B cell (primary cell): ENCODE measurements at regions not wholly inside any gene's neighbourhood (a gene's known extent, or its start where the extent isn't known, plus 50 kb on each side); places are given as distances from the start of the nearest gene placed in this dataset.

Source experiments
- ATAC-seq: fragments of 200-7000 bp; cut with Tn5 transposase; one replicate; pipeline ENCODE4 v1.10.0; 2021; ENCODE audit warnings: low read depth, mild to moderate bottlenecking, moderate number of reproducible peaks, moderate library complexity
- CTCF ChIA-PET: fragments of 350-600 bp; sonication (Branson Sonifier 250); formaldehyde crosslinking; loops from one replicate; lab custom pipeline; 2021; ENCODE audit warnings: antibody characterized with exemption, inconsistent platforms; lab: Charles Lee
- POLR2A ChIA-PET: fragments of 350-600 bp; sonication (Branson Sonifier 250); formaldehyde crosslinking; loops from one replicate; lab custom pipeline; 2021; ENCODE audit warnings: antibody characterized with exemption; lab: Charles Lee
- DNase-seq: peaks from one replicate; pipeline ENCODE4 v3.0.0; 2013
- H2AFZ ChIP-seq: 2 replicates; pipeline ENCODE4 v1.6.1; 2012; ENCODE audit warnings: mild to moderate bottlenecking, low read depth, low read length; ENCODE audit not compliant: insufficient read depth, poor library complexity, severe bottlenecking
- H3K27ac ChIP-seq, 2 donors: 1 replicate in 1 of 2; 2 replicates in 1 of 2; pipeline ENCODE4 v1.5.1; 2012 to 2013; ENCODE audit warnings: low read length in 2 of 2, mild to moderate bottlenecking in 2 of 2, moderate library complexity in 1 of 2
- H3K27me3 ChIP-seq, 4 experiments: fragments of 200-600 bp in 1 of 4; sonication (generic) in 1 of 4; replicated peaks in 1 of 4; 1 replicate in 2 of 4; 2 replicates in 2 of 4; pipeline versions ENCODE4 v1.6.1 to v1.7.0; 2013 to 2016; ENCODE audit warnings: low read length in 3 of 4, mild to moderate bottlenecking in 2 of 4, mixed read lengths in 1 of 4, moderate library complexity in 1 of 4; ENCODE audit not compliant: insufficient read depth in 4 of 4, control insufficient read depth in 3 of 4; ENCODE audit errors: control extremely low read depth in 1 of 4
- H3K36me3 ChIP-seq, 2 experiments: replicated peaks in 1 of 2; 1 replicate in 1 of 2; 2 replicates in 1 of 2; pipeline versions ENCODE4 v1.6.1 to v1.7.1; 2013; ENCODE audit warnings: low read length in 1 of 2; ENCODE audit not compliant: insufficient read depth in 2 of 2, control insufficient read depth in 1 of 2; ENCODE audit errors: control extremely low read depth in 1 of 2, extremely low read depth in 1 of 2
- H3K4me1 ChIP-seq, 2 donors: fragments of 200-600 bp in 1 of 2; sonication (generic) in 1 of 2; 1 replicate in 1 of 2; 2 replicates in 1 of 2; pipeline versions ENCODE4 v1.5.1 to v1.6.1; 2013 to 2017; ENCODE audit warnings: low read length in 2 of 2; ENCODE audit not compliant: control insufficient read depth in 2 of 2, insufficient read depth in 2 of 2
- H3K4me2 ChIP-seq: replicated peaks from 2 replicates; pipeline ENCODE3; 2012; ENCODE audit warnings: mild to moderate bottlenecking, low read depth, low read length; ENCODE audit not compliant: poor library complexity, severe bottlenecking
- H3K4me3 ChIP-seq, 5 experiments: fragments of 200-600 bp in 1 of 5; sonication (generic) in 1 of 5; 1 replicate in 3 of 5; 2 replicates in 2 of 5; pipeline versions ENCODE4 v1.5.1 to v1.7.0; 2011 to 2016; ENCODE audit warnings: low read length in 4 of 5, mild to moderate bottlenecking in 4 of 5, low read depth in 2 of 5, control low read depth in 1 of 5, moderate library complexity in 1 of 5; ENCODE audit not compliant: insufficient read depth in 1 of 5; ENCODE audit errors: control extremely low read depth in 1 of 5, extremely low read depth in 1 of 5
- H3K79me2 ChIP-seq: fragments of 200-600 bp; sonication (generic); one replicate; pipeline ENCODE4 v1.6.0; 2016; ENCODE audit warnings: low read length; ENCODE audit not compliant: control insufficient read depth, insufficient read depth
- H3K9ac ChIP-seq: fragments of 200-600 bp; sonication (generic); 2 replicates; pipeline ENCODE4 v1.6.1; 2017; ENCODE audit warnings: mild to moderate bottlenecking, low read length, moderate library complexity
- H3K9me3 ChIP-seq, 3 donors: one replicate each; pipeline versions ENCODE4 v1.6.1 to v1.7.1; 2013; ENCODE audit warnings: low read length in 2 of 3; ENCODE audit not compliant: control insufficient read depth in 2 of 3, insufficient read depth in 1 of 3; ENCODE audit errors: control extremely low read depth in 1 of 3
- H4K20me1 ChIP-seq: 2 replicates; pipeline ENCODE4 v1.6.0; 2012; ENCODE audit warnings: mild to moderate bottlenecking, low read length; ENCODE audit not compliant: insufficient read depth, control insufficient read depth, poor library complexity, severe bottlenecking
- H3K27ac Mint-ChIP-seq: one replicate; pipeline ENCODE4 v1.8.0; 2021; ENCODE audit warnings: mixed read lengths
- H3K27me3 Mint-ChIP-seq: one replicate; pipeline ENCODE4 v1.8.0; 2021; ENCODE audit warnings: mixed read lengths
- H3K4me1 Mint-ChIP-seq: one replicate; pipeline ENCODE4 v1.8.0; 2021; ENCODE audit warnings: mixed read lengths
- H3K4me3 Mint-ChIP-seq: one replicate; pipeline ENCODE4 v1.8.0; 2021; ENCODE audit warnings: mixed read lengths
- H3K9me3 Mint-ChIP-seq: one replicate; pipeline ENCODE4 v1.8.0; 2022; ENCODE audit warnings: mixed read lengths; ENCODE audit not compliant: insufficient read depth
- EZH2 ChIP-seq: IDR thresholded peaks from 2 replicates; pipeline ENCODE4 v1.6.1; 2012; ENCODE audit warnings: borderline replicate concordance, low read depth, mild to moderate bottlenecking, moderate library complexity, low read length; ENCODE audit not compliant: insufficient read depth, poor library complexity, severe bottlenecking
- WGBS: methylation state at CpG from one replicate; pipeline ENCODE4 v1.1.5; 2013; ENCODE audit warnings: missing lambda C conversion rate; ENCODE audit not compliant: insufficient coverage; 5-methylcytosine and 5-hydroxymethylcytosine counted together
- intact Hi-C: fragments of 100-400 bp; cut with micrococcal nuclease; formaldehyde crosslinking; loops from one replicate; pipeline ENCODE4 v1.10.0; 2022
- TF ChIP-seq, protein P1 (sequence below): fragments of 200-600 bp; IDR thresholded peaks from one replicate; pipeline ENCODE4 v1.8.0; 2022; ENCODE audit warnings: antibody characterized with exemption, mild to moderate bottlenecking

DNA sequence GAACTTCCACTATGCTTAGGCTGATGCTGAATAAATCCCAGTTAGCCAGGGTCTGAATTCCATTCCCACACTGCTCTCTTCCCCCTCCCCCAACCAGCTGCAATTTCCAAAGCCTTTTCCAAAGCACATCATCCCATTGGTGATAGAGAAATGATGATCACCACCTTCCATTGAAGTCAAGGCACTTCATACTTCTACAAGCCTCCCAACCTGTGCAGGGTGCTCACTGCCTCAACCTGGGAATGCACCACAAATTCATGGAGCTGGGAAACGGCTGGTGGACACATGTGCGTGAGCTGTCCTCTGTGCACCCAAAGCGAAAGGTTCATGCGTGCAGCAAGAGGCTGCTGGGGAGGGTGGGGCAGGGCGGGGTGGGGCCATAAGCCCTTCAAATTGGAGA is 302.7 kb upstream of the IRX3 start:
- no peaks in the 10 kb centered on the region for H4K20me1 ChIP-seq
- no peak overlapping the region for H3K4me2 ChIP-seq
- H3K4me1 Mint-ChIP-seq = no peaks in the 10 kb centered on the region
- H3K27ac ChIP-seq = no peak overlapping the region
- TF ChIP-seq, protein P1, sequence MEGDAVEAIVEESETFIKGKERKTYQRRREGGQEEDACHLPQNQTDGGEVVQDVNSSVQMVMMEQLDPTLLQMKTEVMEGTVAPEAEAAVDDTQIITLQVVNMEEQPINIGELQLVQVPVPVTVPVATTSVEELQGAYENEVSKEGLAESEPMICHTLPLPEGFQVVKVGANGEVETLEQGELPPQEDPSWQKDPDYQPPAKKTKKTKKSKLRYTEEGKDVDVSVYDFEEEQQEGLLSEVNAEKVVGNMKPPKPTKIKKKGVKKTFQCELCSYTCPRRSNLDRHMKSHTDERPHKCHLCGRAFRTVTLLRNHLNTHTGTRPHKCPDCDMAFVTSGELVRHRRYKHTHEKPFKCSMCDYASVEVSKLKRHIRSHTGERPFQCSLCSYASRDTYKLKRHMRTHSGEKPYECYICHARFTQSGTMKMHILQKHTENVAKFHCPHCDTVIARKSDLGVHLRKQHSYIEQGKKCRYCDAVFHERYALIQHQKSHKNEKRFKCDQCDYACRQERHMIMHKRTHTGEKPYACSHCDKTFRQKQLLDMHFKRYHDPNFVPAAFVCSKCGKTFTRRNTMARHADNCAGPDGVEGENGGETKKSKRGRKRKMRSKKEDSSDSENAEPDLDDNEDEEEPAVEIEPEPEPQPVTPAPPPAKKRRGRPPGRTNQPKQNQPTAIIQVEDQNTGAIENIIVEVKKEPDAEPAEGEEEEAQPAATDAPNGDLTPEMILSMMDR = no peak
- TF ChIP-seq EZH2 = no peak
- no peak overlapping the region for H3K27ac Mint-ChIP-seq
- H3K4me3 ChIP-seq = no peak overlapping the region
- CTCF ChIA-PET = no interaction called here
- no peak overlapping the region for H2AFZ ChIP-seq
- peaks cover 24% of the 10 kb centered on the region for H3K27me3 Mint-ChIP-seq
- no peaks in the 10 kb centered on the region for H3K36me3 ChIP-seq
- H3K9me3 Mint-ChIP-seq = peaks cover 8% of the 10 kb centered on the region
- no peaks in the 10 kb centered on the region for H3K27me3 ChIP-seq
- ATAC-seq = no peak
- no peak overlapping the region for H3K4me3 Mint-ChIP-seq
- intact Hi-C loops = no loop called here
- H3K9ac ChIP-seq = no peak overlapping the region
- 83% methylated on average over 4 of the region's 5 CpGs for WGBS
- peaks cover 0 to 7% (median 0%) of the 10 kb centered on the region in 3 donors for H3K9me3 ChIP-seq
- POLR2A ChIA-PET = no interaction called here
- no peak for DNase-seq
- H3K79me2 ChIP-seq = no peaks in the 10 kb centered on the region
- no peaks in the 10 kb centered on the region for H3K4me1 ChIP-seq

DNA sequence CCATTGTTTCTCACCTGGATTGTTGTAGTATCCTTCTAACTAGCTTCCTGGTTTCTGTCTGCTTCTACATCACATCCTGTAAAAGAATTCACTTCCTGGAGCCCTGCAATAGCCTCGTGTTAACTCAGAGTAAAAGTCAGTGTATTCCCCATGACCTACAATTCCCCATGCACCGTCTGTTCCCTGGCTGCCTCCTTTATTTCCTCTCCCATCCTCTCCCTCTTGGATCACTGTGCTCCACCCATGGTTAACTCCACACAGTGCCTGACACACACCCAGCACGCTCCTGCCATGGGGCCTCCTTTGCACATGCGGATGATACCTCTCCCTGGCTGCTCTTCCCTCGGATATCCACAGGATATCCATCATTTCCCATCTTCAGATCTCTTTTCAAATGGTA is 301.4 kb upstream of the IRX3 start:
- no peaks in the 10 kb centered on the region for H3K4me1 ChIP-seq
- TF ChIP-seq, protein P1 = no peak
- no peak for TF ChIP-seq EZH2
- no peaks in the 10 kb centered on the region for H3K27me3 ChIP-seq
- H4K20me1 ChIP-seq = no peaks in the 10 kb centered on the region
- H3K36me3 ChIP-seq = no peaks in the 10 kb centered on the region
- DNase-seq = no peak
- intact Hi-C loops = no loop called here
- H3K9ac ChIP-seq = no peak overlapping the region
- WGBS = 61% methylated on average over 5 of the region's 5 CpGs
- ChIA-PET POLR2A (no interaction called here), CTCF (no interaction called here)
- no peaks in the 10 kb centered on the region for H3K4me1 Mint-ChIP-seq
- H3K4me3 Mint-ChIP-seq = no peak overlapping the region
- no peak overlapping the region for H2AFZ ChIP-seq
- H3K9me3 ChIP-seq = peaks cover 0 to 7% (median 0%) of the 10 kb centered on the region in 3 donors
- peaks cover 8% of the 10 kb centered on the region for H3K9me3 Mint-ChIP-seq
- peaks cover 19% of the 10 kb centered on the region for H3K27me3 Mint-ChIP-seq
- H3K4me3 ChIP-seq = no peak overlapping the region
- no peak overlapping the region for H3K27ac ChIP-seq
- H3K27ac Mint-ChIP-seq = no peak overlapping the region
- ATAC-seq = no peak
- H3K4me2 ChIP-seq = no peak overlapping the region
- no peaks in the 10 kb centered on the region for H3K79me2 ChIP-seq
